Vagina (tissue), 2 donors: ENCODE measurements at regions not wholly inside any gene's neighbourhood (a gene's known extent, or its start where the extent isn't known, plus 50 kb on each side); places are given as distances from the start of the nearest gene placed in this dataset.
"Not testable (repeated sequence)": the region's sequence is repeated elsewhere in the genome, so short reads cannot be mapped to it uniquely, and the experiment has no call there.

Experiments used
- DNase-seq, 2 donors: peaks; one replicate each; pipeline ENCODE4 v3.0.0-alpha.2; 2017; ENCODE audit errors: extremely low spot score in 2 of 2
- H3K27ac ChIP-seq: fragments of 200-600 bp; sonication (generic); one replicate; pipeline ENCODE4 v1.5.1; 2019
- H3K27me3 ChIP-seq: fragments of 200-600 bp; sonication (generic); one replicate; pipeline ENCODE4 v1.5.1; 2019
- H3K36me3 ChIP-seq, 2 donors: fragments of 200-600 bp; sonication (generic); one replicate each; pipeline ENCODE4 v1.5.1; 2017 to 2019
- H3K4me1 ChIP-seq: fragments of 200-600 bp; sonication (generic); one replicate; pipeline ENCODE4 v1.5.1; 2019
- H3K4me3 ChIP-seq, 2 donors: fragments of 200-600 bp; sonication (generic); 1 replicate in 1 of 2; 2 replicates in 1 of 2; pipeline ENCODE4 v1.5.1; 2016 to 2019
- H3K9me3 ChIP-seq: fragments of 200-600 bp; sonication (generic); one replicate; pipeline ENCODE4 v1.5.1; 2019
- POLR2A ChIP-seq, 2 donors: fragments of 450-650 bp; IDR thresholded peaks; one replicate each; pipeline ENCODE4 v1.6.1; 2017; ENCODE audit warnings: antibody characterized with exemption in 2 of 2, mild to moderate bottlenecking in 2 of 2, moderate library complexity in 2 of 2
- POLR2AphosphoS5 ChIP-seq, 2 donors: sonication (generic); formaldehyde crosslinking; IDR thresholded peaks; one replicate each; pipeline ENCODE4 v1.9.0; 2017; ENCODE audit warnings: antibody characterized with exemption in 2 of 2, mild to moderate bottlenecking in 2 of 2, low read depth in 1 of 2; ENCODE audit not compliant: insufficient read depth in 1 of 2
- intact Hi-C: fragments of 100-400 bp; cut with DNase I; formaldehyde crosslinking; loops from one replicate; pipeline ENCODE4 v1.15.1; 2023
- TF ChIP-seq, protein P1 (sequence below), 3 experiments: fragments of 450-650 bp in 2 of 3; fragments of 200-600 bp in 1 of 3; sonication (generic) in 1 of 3; IDR thresholded peaks; one replicate each; pipeline ENCODE4 v1.5.1; 2017 to 2019; ENCODE audit warnings: antibody characterized with exemption in 3 of 3, mild to moderate bottlenecking in 2 of 3, moderate library complexity in 2 of 3

GRCh38 chrX:40530509-40530908, 50.3 kb upstream of the ATP6AP2 start:
- TF ChIP-seq, protein P1, sequence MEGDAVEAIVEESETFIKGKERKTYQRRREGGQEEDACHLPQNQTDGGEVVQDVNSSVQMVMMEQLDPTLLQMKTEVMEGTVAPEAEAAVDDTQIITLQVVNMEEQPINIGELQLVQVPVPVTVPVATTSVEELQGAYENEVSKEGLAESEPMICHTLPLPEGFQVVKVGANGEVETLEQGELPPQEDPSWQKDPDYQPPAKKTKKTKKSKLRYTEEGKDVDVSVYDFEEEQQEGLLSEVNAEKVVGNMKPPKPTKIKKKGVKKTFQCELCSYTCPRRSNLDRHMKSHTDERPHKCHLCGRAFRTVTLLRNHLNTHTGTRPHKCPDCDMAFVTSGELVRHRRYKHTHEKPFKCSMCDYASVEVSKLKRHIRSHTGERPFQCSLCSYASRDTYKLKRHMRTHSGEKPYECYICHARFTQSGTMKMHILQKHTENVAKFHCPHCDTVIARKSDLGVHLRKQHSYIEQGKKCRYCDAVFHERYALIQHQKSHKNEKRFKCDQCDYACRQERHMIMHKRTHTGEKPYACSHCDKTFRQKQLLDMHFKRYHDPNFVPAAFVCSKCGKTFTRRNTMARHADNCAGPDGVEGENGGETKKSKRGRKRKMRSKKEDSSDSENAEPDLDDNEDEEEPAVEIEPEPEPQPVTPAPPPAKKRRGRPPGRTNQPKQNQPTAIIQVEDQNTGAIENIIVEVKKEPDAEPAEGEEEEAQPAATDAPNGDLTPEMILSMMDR (IDR thresholded peaks at IDR 0.05) = no peak
- TF ChIP-seq POLR2AphosphoS5 (IDR thresholded peaks at IDR 0.05; ENCODE audit: insufficient read depth in 1 of 2, low read depth in 1 of 2) (no peak), POLR2A (IDR thresholded peaks at IDR 0.05) (no peak)
- intact Hi-C loops = no loop called here
- Histone ChIP-seq H3K27ac (no peak overlapping the region), H3K4me1 (no peaks in the 10 kb centered on the region), H3K27me3 (no peaks in the 10 kb centered on the region), H3K9me3 (no peaks in the 10 kb centered on the region), H3K36me3 (no peaks in the 10 kb centered on the region), H3K4me3 (no peak overlapping the region)
- DNase-seq = no peak

DNA sequence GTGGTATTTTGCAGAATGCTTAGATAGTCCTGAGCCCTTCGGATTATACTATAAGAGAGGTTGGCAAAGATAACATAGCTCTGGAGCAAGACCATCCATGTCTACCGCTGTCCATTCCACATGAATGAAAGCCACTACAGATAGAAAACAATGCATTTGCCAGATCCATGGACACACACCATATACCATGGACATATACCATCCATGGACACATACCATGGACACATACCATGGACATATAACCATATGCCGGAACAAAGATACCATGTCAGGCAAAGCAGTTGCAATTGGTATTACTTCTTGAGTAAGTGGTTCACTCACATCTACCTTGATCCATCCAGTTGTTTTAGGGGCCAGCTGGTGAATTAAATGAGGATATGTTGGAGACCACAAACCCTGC, 53.2 kb upstream of the ATP6AP2 start:
- no peak for DNase-seq
- no peaks in the 10 kb centered on the region for H3K27me3 ChIP-seq
- intact Hi-C loops = no loop called here
- H3K9me3 ChIP-seq = no peaks in the 10 kb centered on the region
- H3K27ac ChIP-seq = no peak overlapping the region
- no peak overlapping the region for H3K4me3 ChIP-seq
- TF ChIP-seq POLR2A (IDR thresholded peaks at IDR 0.05) (no peak), POLR2AphosphoS5 (IDR thresholded peaks at IDR 0.05; ENCODE audit: insufficient read depth in 1 of 2, low read depth in 1 of 2) (no peak)
- TF ChIP-seq, protein P1 (IDR thresholded peaks at IDR 0.05) = no peak
- no peaks in the 10 kb centered on the region for H3K4me1 ChIP-seq
- no peaks in the 10 kb centered on the region for H3K36me3 ChIP-seq

- no peaks in the 10 kb centered on the region for H3K9me3 ChIP-seq
- H3K27me3 ChIP-seq = no peaks in the 10 kb centered on the region
- intact Hi-C loops = no loop called here
- DNase-seq = no peak
- no peak overlapping the region for H3K4me3 ChIP-seq
- TF ChIP-seq POLR2AphosphoS5 (IDR thresholded peaks at IDR 0.05; ENCODE audit: insufficient read depth in 1 of 2, low read depth in 1 of 2) (no peak), POLR2A (IDR thresholded peaks at IDR 0.05) (no peak)
- TF ChIP-seq, protein P1 (IDR thresholded peaks at IDR 0.05) = no peak
- no peaks in the 10 kb centered on the region for H3K4me1 ChIP-seq
- no peak overlapping the region for H3K27ac ChIP-seq
- no peaks in the 10 kb centered on the region for H3K36me3 ChIP-seq
Observed at GRCh38 chrX:40526412-40526811, 54.4 kb upstream of the ATP6AP2 start.

DNA sequence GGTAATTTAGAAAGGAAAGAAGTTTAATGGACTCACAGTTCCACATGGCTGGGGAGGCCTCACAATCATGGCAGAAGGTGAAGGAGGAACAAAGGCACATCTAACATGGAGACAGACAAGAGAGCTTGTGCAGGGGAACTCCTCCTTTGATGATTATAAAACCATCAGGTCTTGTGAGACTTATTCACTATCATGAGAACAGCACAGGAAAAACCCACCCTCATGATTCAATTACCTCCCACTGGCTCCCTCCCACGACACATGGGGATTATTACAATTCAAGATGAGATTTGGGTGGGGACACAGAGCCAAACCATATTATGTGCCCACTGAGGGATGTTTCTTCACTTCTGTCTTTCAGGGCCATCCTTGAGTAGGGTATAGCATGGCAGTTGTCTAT, 54.9 kb upstream of the ATP6AP2 start:
- DNase-seq, H3K4me1 ChIP-seq, H3K27ac ChIP-seq, H3K4me3 ChIP-seq, H3K27me3 ChIP-seq, H3K9me3 ChIP-seq, intact Hi-C loops, H3K36me3 ChIP-seq: not testable (repeated sequence)

DNA sequence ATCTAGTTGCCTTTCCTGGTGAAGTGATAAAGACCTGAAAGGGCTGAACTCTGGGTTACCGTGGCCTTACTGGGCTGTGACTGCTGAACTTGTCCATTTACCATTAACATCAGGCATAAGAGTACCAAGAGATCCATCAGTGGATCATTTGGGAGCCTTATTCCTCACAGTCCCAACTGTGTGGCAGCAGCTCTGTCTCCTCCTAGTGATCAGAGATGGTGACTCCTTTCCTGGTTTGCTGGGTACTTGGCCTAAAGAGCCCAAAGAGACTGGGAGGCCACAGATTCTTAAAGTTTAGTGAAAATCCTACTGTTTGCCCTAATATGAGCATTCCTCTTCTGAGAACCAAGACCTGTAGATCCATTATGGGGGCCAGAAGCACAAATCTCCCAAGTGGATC, 56.3 kb upstream of the ATP6AP2 start:
- no peak for DNase-seq
- H3K9me3 ChIP-seq = no peaks in the 10 kb centered on the region
- H3K27ac ChIP-seq = no peak overlapping the region
- H3K4me1 ChIP-seq = no peaks in the 10 kb centered on the region
- no peaks in the 10 kb centered on the region for H3K36me3 ChIP-seq
- no peaks in the 10 kb centered on the region for H3K27me3 ChIP-seq
- H3K4me3 ChIP-seq = no peak overlapping the region
- intact Hi-C loops = no loop called here
- TF ChIP-seq, protein P1 (IDR thresholded peaks at IDR 0.05) = no peak
- TF ChIP-seq POLR2AphosphoS5 (IDR thresholded peaks at IDR 0.05; ENCODE audit: insufficient read depth in 1 of 2, low read depth in 1 of 2) (no peak), POLR2A (IDR thresholded peaks at IDR 0.05) (no peak)

DNA sequence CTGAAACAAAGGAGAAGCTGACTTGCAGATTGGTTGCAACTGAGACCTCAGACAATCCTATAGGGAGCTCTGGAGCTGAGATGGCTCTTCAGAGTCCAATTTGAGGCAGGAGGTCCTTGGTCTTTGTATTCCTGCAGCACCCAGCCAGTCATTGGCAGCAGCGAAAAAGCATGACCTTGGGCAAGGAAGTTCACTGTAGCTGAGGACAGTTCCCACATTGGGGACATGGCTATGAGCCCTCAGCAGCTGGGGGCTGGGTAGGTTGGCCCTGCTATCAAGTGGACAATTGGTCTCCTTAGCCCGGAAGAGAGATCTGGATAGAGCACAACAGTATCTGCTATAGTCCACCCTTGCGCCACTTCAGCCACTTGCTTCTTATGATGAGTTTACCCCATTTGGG, 56.9 kb upstream of the ATP6AP2 start:
- no peak for DNase-seq
- Histone ChIP-seq H3K36me3 (no peaks in the 10 kb centered on the region), H3K4me3 (no peak overlapping the region), H3K27me3 (no peaks in the 10 kb centered on the region), H3K4me1 (no peaks in the 10 kb centered on the region), H3K27ac (no peak overlapping the region), H3K9me3 (no peaks in the 10 kb centered on the region)
- intact Hi-C loops = no loop called here
- TF ChIP-seq POLR2AphosphoS5 (IDR thresholded peaks at IDR 0.05; ENCODE audit: insufficient read depth in 1 of 2, low read depth in 1 of 2) (no peak), POLR2A (IDR thresholded peaks at IDR 0.05) (no peak)
- TF ChIP-seq, protein P1 (IDR thresholded peaks at IDR 0.05) = no peak
